SK-MEL-5 (cell line): ENCODE measurements at regions not wholly inside any gene's neighbourhood (a gene's known extent, or its start where the extent isn't known, plus 50 kb on each side); places are given as distances from the start of the nearest gene placed in this dataset.
"Not testable (repeated sequence)": the region's sequence is repeated elsewhere in the genome, so short reads cannot be mapped to it uniquely, and the experiment has no call there.

ENCODE experiments used
- DNase-seq: peaks from one replicate; pipeline ENCODE4 v3.0.0-alpha.2; 2016; ENCODE audit warnings: low read depth, low spot score
- in situ Hi-C: cut with HindIII; loops from 2 replicates; pipeline ENCODE4 v1.10.0; 2016; ENCODE audit warnings: low sequenced_read_pairs, high pct_unique_total_duplicates, low pct_unique_long_range_greater_than_20kb
- small RNA-seq, 2 experiments: library from RNA; depleted of rRNA; stranded (forward); fragments of <200 nt; gene quantifications; one replicate each; pipeline ENCODE3, GENCODE V24; 2014

DNA sequence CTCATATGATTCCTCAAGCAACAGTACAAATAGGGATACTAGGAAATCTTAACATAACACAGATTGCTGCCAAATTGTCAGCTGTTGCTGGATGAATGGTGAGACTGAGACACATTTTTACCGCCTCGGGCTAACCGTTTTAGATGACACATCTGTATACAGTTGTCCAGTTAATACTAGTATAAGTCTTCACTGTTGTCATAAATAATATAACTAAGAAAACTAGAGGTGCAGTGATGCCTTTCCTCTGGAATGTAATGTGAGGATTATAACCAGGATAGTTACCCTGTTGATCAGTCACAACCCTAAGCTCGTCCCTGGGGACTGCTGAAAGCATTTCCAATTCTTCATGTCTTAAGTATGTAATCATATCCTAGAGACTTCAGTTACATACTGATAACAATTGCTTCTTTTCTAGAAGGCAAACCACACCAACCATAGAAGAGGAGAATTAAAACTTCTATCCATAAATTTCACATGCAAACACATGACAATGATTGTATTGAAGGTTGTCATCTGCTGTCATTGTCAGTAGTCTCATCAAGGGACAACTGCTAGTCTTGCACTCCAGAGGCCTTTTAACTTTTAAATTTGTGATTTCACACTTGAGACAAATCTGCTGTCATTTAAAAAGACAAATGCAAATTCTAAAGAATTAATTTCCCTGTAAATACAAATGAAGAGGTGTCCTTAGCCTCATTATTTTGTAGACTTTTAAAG lies 100.4 kb upstream of the SEMA3D start:
- DNase-seq = no peak

DNA sequence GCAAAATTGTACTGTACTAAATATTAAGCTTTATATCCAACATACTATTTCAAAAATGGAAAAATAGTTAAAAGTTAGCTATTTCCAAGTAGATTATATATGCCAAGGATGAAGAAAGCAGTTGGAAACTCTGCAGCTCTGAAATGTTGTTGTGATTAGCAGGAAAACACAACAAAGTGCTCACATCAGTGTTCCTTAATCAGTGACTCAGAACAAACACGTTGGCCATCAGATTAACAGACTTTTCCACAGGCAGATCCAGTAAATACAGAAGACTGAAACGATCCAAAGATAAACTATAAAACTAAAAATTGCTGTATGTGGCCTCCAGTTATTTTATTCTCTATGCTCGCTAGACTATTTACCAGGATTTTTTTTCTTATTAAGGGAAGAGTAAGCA lies 99.6 kb upstream of the SEMA3D start:
- no peak for DNase-seq
- in situ Hi-C loops = no loop called here

More for the DNA sequence above, 100.4 kb upstream of the SEMA3D start:
- in situ Hi-C loops = no loop called here

DNA sequence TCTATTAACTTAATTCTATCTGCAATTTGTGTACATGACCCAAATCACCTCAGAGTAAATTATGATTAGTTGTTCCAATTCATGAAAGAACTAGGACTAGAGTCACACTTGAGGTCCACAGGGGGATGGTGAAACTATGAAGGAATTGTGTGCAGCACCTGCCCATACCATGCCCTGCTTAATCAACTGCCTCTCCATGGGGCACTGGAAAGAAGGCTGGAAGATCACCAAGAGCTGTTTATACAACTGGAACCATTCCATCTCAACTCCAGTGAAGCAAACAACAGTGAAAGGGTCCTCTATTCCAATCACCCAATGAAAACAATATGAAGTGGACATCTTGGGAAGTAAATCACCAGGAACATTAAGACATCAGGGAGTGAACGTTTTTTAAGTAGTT lies 98.7 kb upstream of the SEMA3D start:
- in situ Hi-C loops = no loop called here

DNA sequence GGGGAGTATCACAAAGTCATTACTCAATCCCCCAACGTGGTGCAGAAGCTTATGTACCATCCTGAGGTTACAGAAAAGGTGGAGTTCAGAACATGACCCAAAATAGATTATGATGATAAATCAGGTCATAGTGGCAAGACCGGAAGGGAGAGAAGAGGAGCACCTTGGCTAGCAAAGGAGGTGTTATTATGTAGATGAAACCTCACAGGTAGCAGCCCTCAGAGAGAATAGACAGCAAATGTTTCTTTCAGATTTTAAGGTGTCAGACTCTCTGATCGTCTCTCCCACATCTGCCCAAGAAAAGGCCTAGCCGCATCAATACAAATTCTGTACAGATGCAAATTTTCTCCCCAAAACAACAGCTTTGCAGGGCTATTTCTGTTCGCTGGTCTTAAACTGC lies 88.3 kb upstream of the SEMA3D start:
- in situ Hi-C loops = no loop called here

More for the DNA sequence above, 98.7 kb upstream of the SEMA3D start:
- DNase-seq = no peak

DNA sequence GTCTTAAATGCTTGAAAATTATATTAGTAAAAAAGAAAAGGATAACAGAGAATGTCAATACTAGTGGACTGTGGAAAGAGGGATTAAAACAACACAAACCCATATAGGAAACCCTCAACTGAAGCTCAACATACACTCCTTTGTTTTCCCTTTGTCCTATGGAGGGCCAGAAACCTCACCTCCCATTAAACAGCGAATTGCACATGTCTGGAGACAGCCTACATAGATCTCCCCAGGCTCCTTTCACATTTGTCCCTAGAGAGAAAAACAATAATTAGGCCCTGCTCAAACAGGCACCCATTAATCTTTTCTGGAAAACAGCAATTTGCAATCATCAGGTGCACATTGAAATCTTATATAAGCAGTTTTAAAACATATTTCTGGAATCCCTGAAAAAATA lies 87.6 kb upstream of the SEMA3D start:
- in situ Hi-C loops = no loop called here
- no peak for DNase-seq

More for the DNA sequence above, 88.3 kb upstream of the SEMA3D start:
- no peak for DNase-seq

DNA sequence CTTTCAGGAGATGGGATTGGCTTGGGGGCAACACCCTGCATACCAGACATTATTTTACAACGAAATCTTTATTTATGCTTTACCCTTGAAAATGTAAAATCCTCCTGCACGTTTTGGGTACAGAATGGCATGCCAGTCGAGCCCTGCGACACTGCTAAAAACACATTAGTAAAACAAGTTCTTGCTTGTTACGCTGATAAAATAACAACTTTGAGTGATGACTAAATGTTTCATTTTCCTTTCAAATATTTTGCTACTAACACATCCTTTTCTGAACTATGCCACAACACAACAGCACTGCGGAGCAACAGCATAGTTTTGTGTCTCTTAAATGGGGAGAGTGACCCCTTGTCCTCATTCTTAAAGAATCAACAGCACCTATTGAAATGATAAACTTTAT lies 76.0 kb upstream of the SEMA3D start:
- no peak for DNase-seq
- in situ Hi-C loops = no loop called here

DNA sequence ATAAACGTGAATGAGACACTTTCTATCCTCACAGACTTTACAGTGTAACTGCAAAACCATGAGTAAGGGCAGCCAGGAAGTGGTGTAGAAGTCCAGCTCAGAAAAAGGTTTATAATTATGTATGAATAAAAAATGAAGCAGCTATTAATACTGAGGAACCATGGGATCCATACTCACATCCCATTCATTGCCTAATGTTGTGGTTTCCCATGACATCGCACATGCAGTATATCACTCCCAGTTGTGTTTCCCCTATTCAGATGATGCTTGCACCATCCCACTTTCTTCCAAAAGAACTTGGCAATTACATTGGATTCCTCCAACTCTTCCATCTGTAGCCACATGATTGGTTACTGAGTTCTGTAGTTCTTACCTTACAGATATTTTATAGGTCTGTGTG lies 74.5 kb upstream of the SEMA3D start:
- in situ Hi-C loops = no loop called here
- peak; percentile 26 for DNase-seq

DNA sequence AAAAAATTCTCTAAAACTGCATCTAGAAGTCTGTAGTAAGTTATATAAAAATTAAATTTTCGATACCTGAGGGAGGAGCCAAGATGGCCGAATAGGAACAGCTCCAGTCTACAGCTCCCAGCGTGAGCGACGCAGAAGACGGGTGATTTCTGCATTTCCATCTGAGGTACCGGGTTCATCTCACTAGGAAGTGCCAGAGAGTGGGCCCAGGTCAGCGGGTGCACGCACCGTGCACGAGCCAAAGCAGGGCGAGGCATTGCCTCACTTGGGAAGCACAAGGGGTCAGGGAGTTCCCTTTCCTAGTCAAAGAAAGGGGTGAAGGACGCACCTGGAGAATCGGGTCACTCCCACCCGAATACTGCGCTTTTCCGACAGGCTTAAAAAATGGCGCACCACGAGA lies 62.9 kb upstream of the SEMA3D start:
- DNase-seq, in situ Hi-C loops: not testable (repeated sequence)

DNA sequence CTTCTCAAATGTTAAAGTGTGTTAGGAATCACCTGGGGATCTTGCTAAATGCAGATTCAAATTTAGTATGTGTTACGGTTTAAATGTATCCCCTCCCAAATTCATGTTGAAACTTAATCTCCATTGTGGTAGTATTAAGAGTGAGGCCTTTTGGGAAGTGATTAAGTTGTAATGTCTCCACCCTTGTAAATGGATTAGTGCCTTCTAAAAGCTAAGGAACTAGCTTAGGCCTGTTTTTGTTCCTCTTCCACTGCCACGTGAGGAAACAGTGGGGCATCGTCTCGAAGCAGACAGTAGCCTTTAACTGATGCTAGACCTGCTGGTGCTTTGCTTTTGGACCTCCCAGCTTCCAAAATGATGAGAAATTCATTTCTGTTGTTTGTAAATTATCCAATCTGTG lies 52.3 kb upstream of the SEMA3D start:
- no peak for DNase-seq
- in situ Hi-C loops = no loop called here

DNA sequence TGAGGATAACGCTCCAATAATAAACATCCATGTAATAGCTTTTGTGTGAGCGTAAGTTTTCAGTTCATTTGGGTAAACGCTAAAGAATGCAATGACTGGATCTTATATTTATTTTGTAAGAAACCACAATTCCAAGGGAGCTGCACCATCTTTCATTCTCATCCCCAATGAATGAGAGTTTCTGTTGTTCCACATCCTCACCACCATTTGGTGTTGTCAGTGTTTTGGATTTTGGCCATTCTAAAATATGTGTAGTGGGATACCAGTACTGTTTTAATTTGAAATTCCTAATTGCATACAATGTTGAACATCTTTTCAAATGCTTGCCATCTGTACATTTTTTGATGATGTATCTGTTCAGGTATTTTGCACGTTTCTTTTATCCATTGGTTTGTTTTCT lies 50.9 kb upstream of the SEMA3D start:
- DNase-seq = no peak
- in situ Hi-C loops = no loop called here

Small RNA genes lying in the stretch of these regions (small RNA-seq; reads per million reads assigned to genes)
- gene DYNLL1P7 = 0 reads per million in 2 experiments
